Fibroblast of skin of scalp (primary cell): ENCODE measurements at regions not wholly inside any gene's neighbourhood (a gene's known extent, or its start where the extent isn't known, plus 50 kb on each side); places are given as distances from the start of the nearest gene placed in this dataset.
"Not testable (repeated sequence)": the region's sequence is repeated elsewhere in the genome, so short reads cannot be mapped to it uniquely, and the experiment has no call there.

Experiments used
- DNase-seq: peaks from one replicate; pipeline ENCODE4 v3.0.0-alpha.2; 2013

DNA sequence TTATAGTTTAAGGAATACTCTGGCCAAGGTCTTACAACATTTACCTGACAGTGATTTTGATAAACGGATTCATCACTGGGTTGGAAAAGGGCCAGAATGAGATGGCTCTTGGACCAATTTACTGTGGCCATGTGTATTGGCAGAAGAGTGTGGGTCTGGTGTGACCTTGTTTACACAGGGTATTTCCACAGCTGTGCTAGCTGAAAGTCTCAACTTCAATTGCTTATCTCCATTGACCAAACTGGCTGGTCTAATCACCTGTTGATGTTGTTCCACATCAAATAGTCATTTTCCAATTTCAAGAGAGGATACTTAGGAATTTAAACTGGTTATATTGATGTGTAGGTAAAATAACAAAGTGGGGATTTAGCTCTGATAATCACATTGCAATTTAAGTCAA, 501.6 kb upstream of the MAP3K7 start:
- DNase-seq: no peak

DNA sequence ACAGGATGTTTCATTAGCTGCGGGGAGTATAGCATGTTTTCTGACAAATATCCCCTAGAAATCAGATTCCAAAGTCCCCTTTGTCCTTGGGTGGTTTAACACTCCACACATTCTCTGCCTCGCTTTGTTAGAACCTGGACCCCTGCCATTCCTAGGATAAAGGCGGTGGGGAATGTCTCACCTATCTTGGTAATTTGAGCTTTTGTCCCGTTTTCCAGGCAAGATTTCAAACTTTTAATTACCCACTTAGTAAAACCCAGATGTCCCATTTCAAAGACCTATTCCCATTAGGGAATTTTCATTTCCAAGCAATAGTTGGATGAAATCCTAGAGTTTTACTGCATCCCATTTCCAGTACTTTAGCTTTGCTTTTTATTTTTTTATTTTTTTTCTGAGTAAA, 501.0 kb upstream of the MAP3K7 start:
- DNase-seq: no peak

DNA sequence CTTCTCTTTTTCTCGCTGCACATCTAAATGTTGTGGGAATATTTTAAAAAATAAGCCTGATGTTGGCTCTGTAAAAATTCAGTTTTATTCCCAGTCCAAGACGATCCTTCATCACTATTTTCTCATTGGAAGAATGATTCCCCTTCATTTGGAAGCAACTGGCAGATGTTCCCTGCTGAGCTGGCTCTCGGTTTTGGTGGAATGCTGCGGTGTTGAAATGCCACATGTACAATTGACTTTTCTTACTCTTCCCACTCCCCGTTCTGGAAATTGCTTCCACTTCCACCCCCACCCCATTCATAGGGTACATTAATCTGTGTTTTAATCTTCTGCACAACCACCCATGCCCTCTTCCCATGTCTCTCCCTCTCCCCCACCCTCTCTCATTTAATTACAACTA, 496.3 kb upstream of the MAP3K7 start:
- peak; percentile 39 for DNase-seq

DNA sequence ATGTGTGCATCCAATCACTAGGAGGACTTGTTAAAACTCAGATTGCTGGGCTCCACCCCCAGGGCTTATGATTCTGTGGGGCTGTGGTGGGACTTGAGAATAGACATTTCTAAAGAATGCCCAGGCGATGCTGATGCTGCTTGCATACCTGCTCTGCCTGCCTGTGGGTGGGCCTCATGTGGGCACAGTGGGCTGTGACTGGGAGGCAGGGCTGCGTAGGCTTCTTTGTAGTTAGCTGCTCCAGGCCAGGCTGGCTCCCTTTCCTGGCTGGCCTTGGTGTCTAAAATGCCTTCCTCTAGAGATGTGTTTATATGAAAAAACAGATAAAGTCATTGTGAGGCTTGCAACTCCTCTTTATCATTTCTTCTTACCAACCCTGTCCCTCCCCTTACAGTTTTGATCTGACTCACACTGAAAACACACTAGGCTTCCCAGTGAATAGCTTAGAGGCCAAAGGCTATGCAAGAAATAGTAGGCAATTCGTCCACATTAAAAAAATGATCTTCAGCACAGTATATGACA, 495.5 kb upstream of the MAP3K7 start:
- DNase-seq: peak; percentile 41

DNA sequence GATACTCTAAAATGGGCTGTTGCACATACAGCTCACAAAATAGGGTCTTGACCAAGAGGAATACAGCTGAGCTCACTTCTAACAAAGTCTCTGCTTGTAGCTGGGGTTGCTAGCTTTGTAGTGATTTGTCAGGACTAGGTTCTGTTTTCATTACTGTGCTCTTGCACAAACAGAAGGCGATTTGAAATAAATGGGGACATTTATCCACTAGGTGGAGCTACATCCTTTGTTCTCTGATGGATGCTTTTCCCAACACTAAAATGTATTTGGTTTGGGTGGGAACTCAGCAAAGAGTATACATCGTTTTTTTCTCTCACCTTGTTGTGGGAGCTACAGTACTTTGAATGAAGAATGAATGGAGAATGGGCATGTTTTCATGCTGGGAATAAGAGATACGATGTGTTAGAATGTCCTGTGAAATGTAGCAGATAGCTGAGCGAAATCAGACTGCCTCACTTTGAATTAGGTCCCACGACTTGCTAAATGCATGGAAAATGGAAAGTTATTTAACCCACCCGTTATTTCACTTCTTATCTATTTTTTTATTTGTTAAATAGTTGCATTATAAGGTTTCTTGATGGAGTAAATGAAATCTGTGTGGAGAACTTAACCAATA, 494.7 kb upstream of the MAP3K7 start:
- DNase-seq: peak; percentile 53

DNA sequence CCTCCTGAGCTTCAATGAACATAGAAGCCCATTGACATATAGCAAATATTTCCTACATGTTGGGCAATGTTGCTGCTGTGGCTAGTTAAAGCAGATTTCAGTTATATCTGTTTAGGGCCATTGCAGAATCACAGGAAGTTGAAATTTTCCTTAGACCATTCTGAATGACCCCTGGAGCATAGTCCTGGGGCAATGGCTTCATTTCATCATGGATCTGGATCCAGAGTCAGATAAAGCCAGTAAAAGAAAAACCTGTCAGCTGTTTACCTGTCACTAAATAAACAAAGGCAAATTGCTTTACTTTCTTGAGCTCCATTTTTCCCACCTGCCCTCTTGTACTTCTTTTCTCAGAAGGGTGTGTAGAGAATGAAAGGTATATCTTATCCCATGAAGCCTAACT, 494.0 kb upstream of the MAP3K7 start:
- no peak for DNase-seq

DNA sequence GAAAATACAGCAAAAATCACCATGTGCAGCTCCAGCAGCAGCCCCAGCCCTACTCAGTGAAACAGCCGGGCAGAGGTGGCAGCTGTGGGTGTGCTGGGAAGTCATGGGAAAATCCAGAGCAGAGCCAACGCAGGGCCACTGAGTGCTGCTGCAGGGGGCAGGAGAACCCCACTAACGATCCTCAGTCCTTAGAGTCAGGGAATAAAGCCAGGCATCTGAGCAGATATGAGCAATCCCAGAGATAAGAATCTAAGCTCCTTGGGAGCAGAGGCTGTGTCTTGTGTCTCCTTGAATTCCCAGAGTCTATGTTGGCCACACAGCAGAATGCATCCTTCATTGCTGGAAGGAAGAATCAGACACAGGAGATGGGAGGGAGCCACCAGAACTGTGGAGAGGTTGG, 493.1 kb upstream of the MAP3K7 start:
- no peak for DNase-seq

DNA sequence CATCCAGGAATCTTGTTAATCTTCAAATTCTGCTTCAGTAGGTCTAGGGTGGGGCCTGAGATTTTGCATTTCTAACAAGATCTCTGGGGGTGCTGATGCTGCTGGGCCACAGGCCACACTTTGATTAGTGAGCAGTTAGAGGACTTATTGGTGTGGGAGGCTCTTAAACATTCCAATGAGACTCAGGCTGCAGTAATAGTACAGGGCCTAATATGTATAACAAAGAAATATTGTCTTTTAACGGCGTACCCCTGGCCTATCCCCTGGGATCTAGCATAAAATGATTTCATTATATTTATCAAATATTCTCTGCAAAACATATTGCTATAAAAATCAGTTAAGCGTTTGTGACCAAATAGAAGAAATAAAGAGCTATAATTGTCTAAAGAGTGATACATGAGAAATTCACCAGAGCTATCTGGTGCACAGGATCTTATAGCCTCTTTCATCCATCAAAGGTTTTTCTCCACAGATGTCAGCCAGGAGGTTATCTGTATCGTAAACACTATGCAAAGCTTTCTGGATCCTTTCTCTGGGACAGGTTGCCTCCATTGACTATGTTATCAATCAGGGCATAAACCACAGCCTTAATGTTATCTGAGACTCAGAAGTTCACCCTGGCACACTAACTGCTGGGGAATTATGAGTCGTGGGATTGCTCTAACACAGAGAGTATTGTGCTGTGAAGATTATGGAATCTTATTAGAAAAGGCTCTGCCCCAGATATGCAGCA, 488.5 kb upstream of the MAP3K7 start:
- no peak for DNase-seq

DNA sequence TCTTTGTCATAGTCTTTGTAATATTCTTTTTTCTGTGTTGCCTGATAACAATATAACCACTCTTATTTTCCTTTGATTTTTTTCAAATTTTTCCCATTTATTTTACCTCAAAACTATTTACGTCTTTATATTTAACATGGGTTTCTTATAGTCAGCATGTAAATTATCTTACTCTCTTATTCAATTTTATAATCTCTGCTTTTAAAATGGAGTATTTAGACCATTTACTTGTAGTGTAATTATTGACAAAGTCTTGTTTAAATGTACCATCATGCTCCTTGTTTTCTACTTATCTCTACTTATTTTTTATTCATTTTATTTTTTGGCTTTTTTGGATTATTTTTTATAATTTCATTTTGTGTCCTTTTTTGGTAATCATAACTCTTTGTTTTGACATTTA, 476.5 kb upstream of the MAP3K7 start:
- DNase-seq: no peak

DNA sequence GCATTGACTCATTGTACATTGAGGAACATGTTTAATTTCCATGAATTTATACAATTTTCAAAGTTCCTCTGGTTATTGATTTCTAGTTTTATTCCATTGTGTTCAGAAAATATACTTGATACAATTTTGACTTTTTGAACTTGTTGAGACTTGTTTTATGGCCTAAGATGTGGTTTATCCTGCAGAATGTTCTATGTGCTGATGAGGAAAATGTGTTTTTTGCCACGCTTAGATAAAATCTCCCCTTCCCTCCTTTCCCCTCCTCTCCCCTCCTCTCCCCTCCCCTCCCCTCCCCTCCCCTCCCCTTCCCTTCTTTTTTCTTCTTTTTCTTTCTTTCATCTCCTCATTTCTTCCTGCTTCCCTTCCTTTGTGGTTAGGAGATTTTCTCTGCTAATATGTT, 470.8 kb upstream of the MAP3K7 start:
- DNase-seq: no peak

DNA sequence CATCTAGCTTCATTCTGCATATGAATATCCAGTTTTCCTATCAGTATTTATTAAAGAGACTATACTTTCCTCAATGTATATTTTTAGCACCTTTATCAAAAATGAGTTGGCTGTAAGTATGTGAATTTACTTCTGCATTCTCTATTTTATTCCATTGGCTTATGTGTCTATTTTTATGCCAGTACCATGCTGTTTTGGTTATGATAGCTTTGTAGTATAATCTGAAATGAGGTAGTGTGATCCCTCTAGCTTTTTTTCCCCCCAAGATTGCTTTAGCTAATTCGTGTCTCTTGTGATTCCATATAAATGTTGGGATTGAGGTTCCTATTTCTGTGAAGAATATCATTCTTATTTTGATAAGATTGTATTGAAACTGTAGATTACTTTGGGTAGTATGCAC, 469.1 kb upstream of the MAP3K7 start:
- no peak for DNase-seq

DNA sequence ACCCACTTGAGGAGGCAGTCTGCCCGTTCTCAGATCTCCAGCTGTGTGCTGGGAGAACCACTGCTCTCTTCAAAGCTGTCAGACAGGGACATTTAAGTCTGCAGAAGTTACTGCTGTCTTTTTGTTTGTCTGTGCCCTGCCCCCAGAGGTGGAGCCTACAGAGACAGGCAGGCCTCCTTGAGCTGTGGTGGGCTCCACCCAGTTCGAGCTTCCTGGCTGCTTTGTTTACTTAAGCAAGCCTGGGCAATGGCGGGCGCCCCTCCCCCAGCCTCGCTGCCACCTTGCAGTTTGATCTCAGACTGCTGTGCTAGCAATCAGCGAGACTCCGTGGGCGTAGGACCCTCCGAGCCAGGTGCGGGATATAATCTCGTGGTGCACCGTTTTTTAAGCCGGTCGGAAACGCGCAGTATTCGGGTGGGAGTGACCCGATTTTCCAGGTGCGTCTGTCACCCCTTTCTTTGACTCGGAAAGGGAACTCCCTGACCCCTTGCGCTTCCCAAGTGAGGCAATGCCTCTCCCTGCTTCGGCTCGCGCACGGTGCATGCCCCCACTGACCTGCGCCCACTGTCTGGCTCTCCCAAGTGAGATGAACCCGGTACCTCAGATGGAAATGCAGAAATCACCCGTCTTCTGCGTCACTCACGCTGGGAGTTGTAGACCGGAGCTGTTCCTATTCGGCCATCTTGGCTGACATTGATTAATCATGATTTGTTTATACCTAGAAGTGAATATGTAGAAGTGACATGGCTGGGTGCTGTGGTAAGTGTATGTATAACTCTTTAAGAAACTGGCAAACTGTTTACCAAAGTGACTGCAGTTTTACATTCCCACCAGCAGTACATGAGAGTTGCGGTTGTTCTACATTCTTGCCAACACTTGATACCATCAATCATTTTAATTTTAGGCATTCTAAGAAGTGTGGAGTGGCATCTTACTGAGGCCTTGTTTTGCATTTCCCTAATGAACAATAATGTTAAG, 465.9 kb upstream of the MAP3K7 start:
- not testable (repeated sequence) for DNase-seq

DNA sequence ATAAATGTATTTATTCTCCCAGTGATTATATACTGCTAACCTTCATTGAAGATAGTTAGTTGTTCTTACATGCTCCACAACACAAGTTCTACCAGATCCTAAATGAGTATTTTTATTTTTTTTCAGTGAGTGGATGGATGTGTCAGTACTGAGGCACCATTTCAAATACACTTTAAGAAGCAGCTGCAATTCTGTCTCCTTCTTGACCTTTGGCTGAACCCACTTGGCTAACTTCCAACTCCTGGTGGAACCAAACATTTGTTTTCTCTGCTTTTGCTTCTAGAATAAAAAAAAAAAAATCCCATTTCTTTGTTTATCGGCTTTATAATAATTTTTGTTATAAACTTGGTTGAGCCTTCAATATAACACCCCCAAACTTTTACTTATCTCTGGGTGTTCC, 458.3 kb upstream of the MAP3K7 start:
- no peak for DNase-seq

DNA sequence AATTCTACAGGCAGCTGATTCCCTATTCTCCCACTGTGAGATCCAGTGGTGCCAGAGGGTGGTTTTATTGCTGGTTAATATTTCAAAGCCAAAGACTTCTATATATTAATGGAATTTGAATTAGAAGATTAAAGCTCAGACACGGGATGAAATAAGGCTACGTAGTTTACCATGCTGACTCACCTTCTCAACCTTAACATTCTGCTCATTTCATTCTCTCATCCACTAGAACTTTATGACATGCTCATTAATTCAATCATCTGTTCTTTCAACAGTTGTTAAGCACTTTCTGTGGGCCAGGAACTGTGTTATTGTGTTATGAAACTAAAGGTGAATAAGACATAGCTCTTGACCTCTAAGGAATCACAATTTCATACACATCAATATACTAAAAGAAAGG, 456.9 kb upstream of the MAP3K7 start:
- no peak for DNase-seq

DNA sequence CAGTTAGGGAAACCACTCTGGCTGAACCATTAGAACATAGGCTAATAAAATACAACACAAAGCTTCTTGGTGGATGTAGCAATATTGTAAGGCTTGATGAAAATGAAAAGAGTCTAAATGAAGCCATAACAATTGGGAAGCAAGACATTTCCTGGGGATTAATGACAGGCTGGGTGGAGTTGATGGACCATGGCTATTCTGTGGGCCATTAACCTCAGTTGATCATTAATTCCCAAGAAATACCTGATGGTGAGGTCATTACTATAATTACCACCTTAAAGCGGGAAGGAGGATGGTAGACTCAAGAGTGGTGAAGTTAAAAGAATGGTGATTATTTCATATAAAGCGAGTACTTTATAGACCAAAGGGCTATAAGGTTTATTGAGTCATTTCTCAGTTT, 455.8 kb upstream of the MAP3K7 start:
- DNase-seq: no peak

DNA sequence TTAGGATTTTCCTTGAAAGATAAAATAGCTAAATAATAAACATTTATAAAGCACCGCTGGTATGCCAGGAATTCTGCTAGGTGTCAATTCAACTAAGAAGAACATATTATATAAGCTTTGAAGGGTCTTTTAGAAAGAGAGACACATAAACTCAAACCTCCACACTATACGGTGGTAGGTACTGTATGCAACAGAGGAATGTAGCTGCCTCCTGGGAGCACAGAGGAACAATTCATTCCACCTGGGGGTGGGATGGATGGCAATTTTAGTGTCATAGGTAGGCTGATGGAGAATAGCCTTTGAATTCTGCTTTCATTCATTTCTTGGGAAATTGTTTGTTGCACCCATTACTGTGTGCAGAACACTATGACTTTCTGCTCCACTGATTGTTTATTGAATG, 447.1 kb upstream of the MAP3K7 start:
- DNase-seq: no peak

DNA sequence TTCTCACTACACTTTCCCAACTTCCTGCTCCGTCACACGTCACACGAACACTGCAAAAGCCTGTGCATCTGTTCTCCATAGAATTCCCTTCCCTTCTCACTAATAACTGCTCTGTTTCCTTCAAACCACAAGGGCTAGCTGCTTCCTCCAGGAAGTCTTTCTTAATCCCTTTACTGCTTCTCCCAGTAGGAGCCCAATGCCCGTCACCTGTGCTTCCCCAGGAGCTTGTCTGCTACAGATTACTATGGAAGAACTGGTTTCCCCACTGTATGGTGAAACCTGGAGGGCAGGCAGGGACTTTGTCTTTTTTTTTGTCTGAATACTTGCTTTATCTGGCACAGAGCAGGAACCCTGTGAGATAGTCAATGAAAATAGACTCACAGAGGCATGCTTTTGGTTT, 444.7 kb upstream of the MAP3K7 start:
- no peak for DNase-seq

DNA sequence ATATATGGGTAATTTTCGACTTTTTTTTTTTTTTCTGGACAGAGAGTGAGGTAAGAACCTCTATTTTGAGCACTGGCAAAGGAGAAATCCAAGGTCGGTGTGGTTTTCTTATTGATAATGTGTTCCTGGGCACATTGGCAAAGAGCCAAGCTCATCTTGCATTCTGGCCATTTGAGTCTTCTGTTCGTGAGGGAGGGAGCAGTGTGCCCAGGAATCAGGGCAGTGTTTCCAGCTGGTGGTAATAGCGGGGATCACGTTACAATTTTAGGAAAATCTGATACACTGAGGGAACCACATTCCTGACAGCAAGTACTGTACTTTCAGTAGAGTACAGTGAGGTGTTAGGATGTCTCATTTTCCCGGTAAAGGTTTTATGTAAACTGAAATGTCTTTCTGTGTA, 442.3 kb upstream of the MAP3K7 start:
- DNase-seq: no peak

DNA sequence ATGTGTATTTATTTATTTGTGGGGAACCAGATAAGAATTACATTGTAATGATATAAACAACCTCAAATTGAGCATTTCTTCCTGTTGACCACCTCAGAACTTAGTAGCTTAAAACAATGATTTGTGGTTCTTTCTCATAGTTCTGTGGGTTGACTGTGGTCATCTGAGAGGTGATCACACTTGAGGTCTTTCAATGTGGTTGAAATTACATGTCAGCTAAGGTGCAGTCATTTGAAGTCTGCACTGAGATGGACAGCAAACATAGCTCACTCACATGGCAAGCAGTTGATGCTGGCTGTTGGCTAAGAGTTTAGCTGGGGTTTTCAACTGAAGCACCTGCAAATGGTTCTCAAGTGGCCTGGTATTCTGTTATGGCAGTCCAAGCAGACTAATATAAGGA, 436.7 kb upstream of the MAP3K7 start:
- no peak for DNase-seq

DNA sequence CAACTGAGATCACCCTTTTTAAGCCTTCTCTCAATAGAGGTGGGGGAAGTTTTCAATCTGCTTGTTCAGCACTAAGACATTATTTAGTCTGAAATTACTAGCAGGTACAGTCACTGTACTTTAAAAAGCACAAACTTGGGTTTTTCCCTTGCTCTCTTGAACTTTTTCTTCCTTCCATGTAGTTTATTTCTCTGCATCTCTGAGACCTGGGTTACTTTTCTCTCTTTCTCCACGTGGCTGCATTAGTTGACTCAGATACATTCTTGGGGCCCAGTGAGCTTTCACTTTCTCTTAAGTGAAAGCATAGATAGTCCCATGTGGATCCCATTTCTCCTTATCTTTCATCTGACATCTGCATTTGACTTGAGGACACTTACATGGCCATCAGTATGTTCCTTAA, 433.9 kb upstream of the MAP3K7 start:
- no peak for DNase-seq

DNA sequence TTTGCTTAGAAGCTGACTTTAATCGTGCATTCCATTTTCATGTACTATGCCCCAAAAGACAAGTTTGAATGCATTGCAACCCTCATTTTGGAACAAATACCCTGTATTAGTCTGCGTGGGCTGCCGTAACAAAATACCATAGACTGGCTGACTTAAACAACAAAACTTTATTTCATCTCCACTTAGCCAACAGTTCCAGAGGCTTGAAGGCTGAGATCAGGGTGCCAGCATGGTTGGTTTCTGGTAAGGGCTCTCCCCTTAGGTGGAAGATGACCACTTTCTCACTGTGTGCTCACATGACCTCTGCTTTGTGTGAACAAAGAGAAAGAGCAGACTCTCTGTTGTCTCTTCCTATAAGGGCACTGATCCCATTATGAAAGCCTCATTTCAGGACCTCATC, 431.7 kb upstream of the MAP3K7 start:
- DNase-seq: no peak

DNA sequence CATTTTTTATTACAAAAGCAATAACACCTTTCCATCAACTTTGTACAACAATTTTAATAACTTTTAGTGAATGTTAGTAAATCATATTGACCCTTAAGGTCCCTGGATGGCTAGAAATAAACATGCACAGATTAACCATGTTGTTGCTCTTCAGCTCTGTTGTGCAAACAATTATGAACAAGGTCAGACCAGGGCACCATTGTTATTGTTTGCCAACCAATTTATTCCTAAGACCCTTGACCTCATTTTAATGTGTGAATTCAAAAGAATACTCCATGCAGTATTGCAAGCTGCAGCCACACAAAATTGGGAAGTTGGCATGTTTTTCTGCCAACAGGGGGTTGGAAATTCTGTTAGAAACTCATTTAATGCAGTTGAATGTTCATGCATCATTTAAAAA, 426.6 kb upstream of the MAP3K7 start:
- DNase-seq: no peak

DNA sequence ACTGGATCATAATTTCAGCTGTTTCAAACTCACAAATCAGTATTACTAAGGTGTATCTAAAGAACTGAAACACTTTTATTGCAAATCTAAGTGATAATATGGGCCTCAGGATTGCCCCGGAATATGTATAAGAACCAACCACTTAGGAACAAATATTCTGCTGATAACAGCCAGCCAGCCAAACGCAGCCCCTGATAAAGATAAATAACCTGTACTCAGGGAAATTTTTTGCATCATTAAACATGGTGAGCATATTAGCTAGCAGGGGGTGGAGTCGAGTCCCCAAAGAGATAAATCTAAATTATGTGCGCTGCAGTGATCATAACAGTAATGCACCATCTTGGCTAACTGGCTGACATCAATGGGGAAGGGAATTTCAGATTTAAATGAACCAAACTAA, 410.2 kb upstream of the MAP3K7 start:
- no peak for DNase-seq
